MCF 10A (cell line): ENCODE measurements at regions not wholly inside any gene's neighbourhood (a gene's known extent, or its start where the extent isn't known, plus 50 kb on each side); places are given as distances from the start of the nearest gene placed in this dataset.

Source experiments
- BruUV-seq: library from RNA; stranded (reverse); fragments of 400-500 nt; replicated peaks from 2 replicates; lab custom pipeline; 2021; lab: Mats Ljungman, UMichigan
- CTCF ChIA-PET: fragments of 300-600 bp; sonication (Branson Sonifier 250); formaldehyde crosslinking; extraction: SDS; loops from one replicate; lab custom pipeline; 2021; ENCODE audit warnings: antibody characterized with exemption, inconsistent platforms; lab: Yijun Ruan, JAX
- POLR2A ChIA-PET: fragments of 300-600, 350-650 bp; sonication (Branson Sonifier 250); formaldehyde crosslinking; extraction: SDS; loops from one replicate; lab custom pipeline; 2020; ENCODE audit warnings: antibody characterized with exemption, inconsistent platforms; lab: Yijun Ruan, JAX
- DNase-seq: peaks from one replicate; pipeline ENCODE4 v3.0.0-alpha.2; 2018; ENCODE audit not compliant: unreplicated experiment
- H3K27ac Mint-ChIP-seq: one replicate; pipeline ENCODE4 v1.8.0; 2022; ENCODE audit warnings: mild to moderate bottlenecking, low read depth, mixed read lengths; ENCODE audit not compliant: unreplicated experiment
- H3K27me3 Mint-ChIP-seq: one replicate; pipeline ENCODE4 v1.8.0; 2022; ENCODE audit warnings: mixed read lengths; ENCODE audit not compliant: insufficient read depth, unreplicated experiment
- H3K36me3 Mint-ChIP-seq: one replicate; pipeline ENCODE4 v1.8.0; 2022; ENCODE audit warnings: mild to moderate bottlenecking, moderate library complexity, mixed read lengths; ENCODE audit not compliant: insufficient read depth, unreplicated experiment
- H3K4me1 Mint-ChIP-seq: one replicate; pipeline ENCODE4 v1.8.0; 2022; ENCODE audit warnings: mixed read lengths; ENCODE audit not compliant: insufficient read depth, unreplicated experiment
- H3K4me3 Mint-ChIP-seq: one replicate; pipeline ENCODE4 v1.8.0; 2022; ENCODE audit warnings: mild to moderate bottlenecking, moderate library complexity, mixed read lengths; ENCODE audit not compliant: unreplicated experiment
- H3K9me3 Mint-ChIP-seq: one replicate; pipeline ENCODE4 v1.8.0; 2022; ENCODE audit warnings: mixed read lengths; ENCODE audit not compliant: unreplicated experiment
- intact Hi-C: fragments of 100-400 bp; cut with micrococcal nuclease; formaldehyde crosslinking; loops from 2 replicates; pipeline ENCODE4 v1.14.1; 2022
- TF ChIP-seq, protein P1 (sequence below): fragments of 200-600 bp; IDR thresholded peaks from one replicate; pipeline ENCODE4 v1.8.0; 2022; ENCODE audit warnings: antibody characterized with exemption, mild to moderate bottlenecking; ENCODE audit not compliant: unreplicated experiment

GRCh38 chr5:112570708-112571444 is 151.8 kb upstream of the EPB41L4A start:
- POLR2A ChIA-PET = no interaction called here
- no peaks in the 10 kb centered on the region for H3K9me3 Mint-ChIP-seq
- CTCF ChIA-PET = interaction anchor here (1.8 kb wide), 1 partner anchor 18 kb away, joined by 6 read pairs; no protein-coding TSS in a partner anchor
- no peaks in the 10 kb centered on the region for H3K4me1 Mint-ChIP-seq
- no peak overlapping the region for H3K4me3 Mint-ChIP-seq
- no peak for DNase-seq
- H3K27me3 Mint-ChIP-seq = peaks cover 9% of the 10 kb centered on the region
- BruUV-seq = no TSS peak
- no peak overlapping the region for H3K27ac Mint-ChIP-seq
- TF ChIP-seq, protein P1, sequence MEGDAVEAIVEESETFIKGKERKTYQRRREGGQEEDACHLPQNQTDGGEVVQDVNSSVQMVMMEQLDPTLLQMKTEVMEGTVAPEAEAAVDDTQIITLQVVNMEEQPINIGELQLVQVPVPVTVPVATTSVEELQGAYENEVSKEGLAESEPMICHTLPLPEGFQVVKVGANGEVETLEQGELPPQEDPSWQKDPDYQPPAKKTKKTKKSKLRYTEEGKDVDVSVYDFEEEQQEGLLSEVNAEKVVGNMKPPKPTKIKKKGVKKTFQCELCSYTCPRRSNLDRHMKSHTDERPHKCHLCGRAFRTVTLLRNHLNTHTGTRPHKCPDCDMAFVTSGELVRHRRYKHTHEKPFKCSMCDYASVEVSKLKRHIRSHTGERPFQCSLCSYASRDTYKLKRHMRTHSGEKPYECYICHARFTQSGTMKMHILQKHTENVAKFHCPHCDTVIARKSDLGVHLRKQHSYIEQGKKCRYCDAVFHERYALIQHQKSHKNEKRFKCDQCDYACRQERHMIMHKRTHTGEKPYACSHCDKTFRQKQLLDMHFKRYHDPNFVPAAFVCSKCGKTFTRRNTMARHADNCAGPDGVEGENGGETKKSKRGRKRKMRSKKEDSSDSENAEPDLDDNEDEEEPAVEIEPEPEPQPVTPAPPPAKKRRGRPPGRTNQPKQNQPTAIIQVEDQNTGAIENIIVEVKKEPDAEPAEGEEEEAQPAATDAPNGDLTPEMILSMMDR = no peak
- H3K36me3 Mint-ChIP-seq = no peaks in the 10 kb centered on the region
- intact Hi-C loops = no loop called here

DNA sequence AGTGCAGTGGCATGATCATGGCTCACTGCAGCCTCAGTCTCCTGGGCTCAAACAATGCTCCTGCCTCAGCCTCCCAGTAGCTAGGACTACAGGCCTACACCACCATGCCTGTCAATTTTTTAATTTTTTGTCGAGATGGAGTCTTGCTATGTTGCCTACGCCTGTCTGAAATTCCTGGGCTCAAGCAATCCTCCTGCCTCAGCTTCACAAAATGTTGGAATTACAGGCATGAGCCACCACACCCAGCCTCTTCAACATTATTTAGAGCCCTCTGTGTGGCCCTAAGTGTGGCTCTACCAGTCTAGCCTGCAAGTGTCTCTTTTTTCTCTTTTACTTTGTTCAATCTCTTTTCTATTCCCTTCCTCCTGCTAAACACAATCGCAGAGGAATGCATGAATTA is 154.4 kb upstream of the EPB41L4A start:
- Mint-ChIP-seq H3K4me3 (no peak overlapping the region), H3K36me3 (no peaks in the 10 kb centered on the region), H3K27me3 (peaks cover 9% of the 10 kb centered on the region), H3K9me3 (no peaks in the 10 kb centered on the region), H3K4me1 (no peaks in the 10 kb centered on the region), H3K27ac (no peak overlapping the region)
- ChIA-PET CTCF (no interaction called here), POLR2A (interaction anchor here (0.7 kb wide), 1 partner anchor 1075 kb away, joined by 3 read pairs; no protein-coding TSS in a partner anchor)
- intact Hi-C loops = no loop called here
- TF ChIP-seq, protein P1 = no peak
- DNase-seq = no peak
- no TSS peak for BruUV-seq

- TF ChIP-seq, protein P1 = no peak
Measured at GRCh38 chr5:112574536-112574935, 155.5 kb upstream of the EPB41L4A start.

GRCh38 chr5:112576298-112576925 is 157.3 kb upstream of the EPB41L4A start:
- no peaks in the 10 kb centered on the region for H3K36me3 Mint-ChIP-seq
- no peaks in the 10 kb centered on the region for H3K9me3 Mint-ChIP-seq
- ChIA-PET CTCF (no interaction called here), POLR2A (interaction anchor here (0.8 kb wide), 1 partner anchor 21 kb away, joined by 3 read pairs; no protein-coding TSS in a partner anchor)
- H3K27me3 Mint-ChIP-seq = peaks cover 9% of the 10 kb centered on the region
- H3K4me3 Mint-ChIP-seq = no peak overlapping the region
- no peak for DNase-seq
- TF ChIP-seq, protein P1 = no peak
- no TSS peak for BruUV-seq
- H3K4me1 Mint-ChIP-seq = no peaks in the 10 kb centered on the region
- H3K27ac Mint-ChIP-seq = no peak overlapping the region
- intact Hi-C loops = no loop called here

More at GRCh38 chr5:112574536-112574935, 155.5 kb upstream of the EPB41L4A start:
- Mint-ChIP-seq H3K27me3 (peaks cover 9% of the 10 kb centered on the region), H3K27ac (no peak overlapping the region), H3K36me3 (no peaks in the 10 kb centered on the region), H3K4me3 (no peak overlapping the region), H3K9me3 (no peaks in the 10 kb centered on the region), H3K4me1 (no peaks in the 10 kb centered on the region)
- DNase-seq = no peak
- no TSS peak for BruUV-seq
- POLR2A ChIA-PET = no interaction called here
- CTCF ChIA-PET = no interaction called here
- intact Hi-C loops = no loop called here
